ENCODE measurements at regions not wholly inside any gene's neighbourhood (a gene's known extent, or its start where the extent isn't known, plus 50 kb on each side); places are given as distances from the start of the nearest gene placed in this dataset.

- Histone ChIP-seq H3K4me1 (ENCODE audit: control insufficient read depth in 1 of 2, insufficient read depth in 2 of 2, low read length in 2 of 2) (no peaks in the 10 kb centered on the region), H3K27me3 (ENCODE audit: control insufficient read depth in 1 of 2, insufficient read depth in 2 of 2, low read length in 1 of 2) (no peaks in the 10 kb centered on the region), H3K27ac (ENCODE audit: low read depth in 1 of 2, low read length in 2 of 2) (no peak overlapping the region), H3K36me3 (ENCODE audit: control insufficient read depth in 1 of 2, insufficient read depth in 2 of 2, low read length in 1 of 2) (no peaks in the 10 kb centered on the region), H3K4me3 (ENCODE audit: low read length in 2 of 2) (no peak overlapping the region), H3K9me3 (ENCODE audit: control insufficient read depth, low read length) (no peaks in the 10 kb centered on the region)
- 90 to 92% methylated on average over 3 of the region's 3 CpGs for WGBS, 2 donors
- intact Hi-C loops (cut with DNase I) = no loop called here
- DNase-seq = no peak
- no peak for ATAC-seq (ENCODE audit: low FRiP score)
Measured at GRCh38 chr2:217256251-217256650, 396.4 kb upstream of the TNP1 start.

- ATAC-seq (ENCODE audit: low FRiP score) = no peak
Measured at GRCh38 chr2:217254111-217254510, 394.2 kb upstream of the TNP1 start.

GRCh38 chr2:217252181-217252580 lies 392.3 kb upstream of the TNP1 start:
- 94 to 97% methylated on average over 4 of the region's 4 CpGs for WGBS, 2 donors
- intact Hi-C loops (cut with DNase I) = no loop called here

More at GRCh38 chr2:217254111-217254510, 394.2 kb upstream of the TNP1 start:
- 91 to 92% methylated on average over 2 of the region's 2 CpGs for WGBS, 2 donors
- intact Hi-C loops (cut with DNase I) = no loop called here
- no peak overlapping the region for H3K4me3 ChIP-seq (ENCODE audit: low read length in 2 of 2)
- DNase-seq = no peak
- no peak overlapping the region for H3K27ac ChIP-seq (ENCODE audit: low read depth in 1 of 2, low read length in 2 of 2)
- no peaks in the 10 kb centered on the region for H3K27me3 ChIP-seq (ENCODE audit: control insufficient read depth in 1 of 2, insufficient read depth in 2 of 2, low read length in 1 of 2)
- peaks cover 0 to under 1% of the 10 kb centered on the region in 2 donors for H3K4me1 ChIP-seq (ENCODE audit: control insufficient read depth in 1 of 2, insufficient read depth in 2 of 2, low read length in 2 of 2)
- no peaks in the 10 kb centered on the region for H3K9me3 ChIP-seq (ENCODE audit: control insufficient read depth, low read length)
- no peaks in the 10 kb centered on the region for H3K36me3 ChIP-seq (ENCODE audit: control insufficient read depth in 1 of 2, insufficient read depth in 2 of 2, low read length in 1 of 2)

GRCh38 chr2:217250013-217250524 lies 390.2 kb upstream of the TNP1 start:
- no peak for DNase-seq
- no peaks in the 10 kb centered on the region for H3K36me3 ChIP-seq (ENCODE audit: control insufficient read depth in 1 of 2, insufficient read depth in 2 of 2, low read length in 1 of 2)
- ATAC-seq (ENCODE audit: low FRiP score) = no peak
- no peaks in the 10 kb centered on the region for H3K9me3 ChIP-seq (ENCODE audit: control insufficient read depth, low read length)
- intact Hi-C loops (cut with DNase I) = no loop called here
- H3K4me1 ChIP-seq (ENCODE audit: control insufficient read depth in 1 of 2, insufficient read depth in 2 of 2, low read length in 2 of 2) = peaks cover 0 to 3% of the 10 kb centered on the region in 2 donors
- 48 to 61% methylated on average over 4 of the region's 4 CpGs for WGBS, 2 donors
- no peak overlapping the region for H3K4me3 ChIP-seq (ENCODE audit: low read length in 2 of 2)
- no peaks in the 10 kb centered on the region for H3K27me3 ChIP-seq (ENCODE audit: control insufficient read depth in 1 of 2, insufficient read depth in 2 of 2, low read length in 1 of 2)
- no peak overlapping the region for H3K27ac ChIP-seq (ENCODE audit: low read depth in 1 of 2, low read length in 2 of 2)

More at GRCh38 chr2:217252181-217252580, 392.3 kb upstream of the TNP1 start:
- Histone ChIP-seq H3K4me1 (ENCODE audit: control insufficient read depth in 1 of 2, insufficient read depth in 2 of 2, low read length in 2 of 2) (peaks cover 0 to 3% of the 10 kb centered on the region in 2 donors), H3K36me3 (ENCODE audit: control insufficient read depth in 1 of 2, insufficient read depth in 2 of 2, low read length in 1 of 2) (no peaks in the 10 kb centered on the region), H3K9me3 (ENCODE audit: control insufficient read depth, low read length) (no peaks in the 10 kb centered on the region), H3K27ac (ENCODE audit: low read depth in 1 of 2, low read length in 2 of 2) (no peak overlapping the region), H3K27me3 (ENCODE audit: control insufficient read depth in 1 of 2, insufficient read depth in 2 of 2, low read length in 1 of 2) (no peaks in the 10 kb centered on the region), H3K4me3 (ENCODE audit: low read length in 2 of 2) (no peak overlapping the region)
- no peak for DNase-seq
- no peak for ATAC-seq (ENCODE audit: low FRiP score)

GRCh38 chr2:217249121-217250012 lies 389.5 kb upstream of the TNP1 start:
- no peaks in the 10 kb centered on the region for H3K9me3 ChIP-seq (ENCODE audit: control insufficient read depth, low read length)
- no peaks in the 10 kb centered on the region for H3K27me3 ChIP-seq (ENCODE audit: control insufficient read depth in 1 of 2, insufficient read depth in 2 of 2, low read length in 1 of 2)
- ATAC-seq (ENCODE audit: low FRiP score) (no peak), DNase-seq (no peak)
- H3K4me1 ChIP-seq (ENCODE audit: control insufficient read depth in 1 of 2, insufficient read depth in 2 of 2, low read length in 2 of 2) = peaks cover 0 to 3% of the 10 kb centered on the region in 2 donors
- intact Hi-C loops (cut with DNase I) = no loop called here
- H3K27ac ChIP-seq (ENCODE audit: low read depth in 1 of 2, low read length in 2 of 2) = peak overlapping the region in 1 of 2 donors; percentile 54
- no peak overlapping the region for H3K4me3 ChIP-seq (ENCODE audit: low read length in 2 of 2)
- 59 to 68% methylated on average over 8 of the region's 8 CpGs for WGBS, 2 donors
- H3K36me3 ChIP-seq (ENCODE audit: control insufficient read depth in 1 of 2, insufficient read depth in 2 of 2, low read length in 1 of 2) = no peaks in the 10 kb centered on the region

GRCh38 chr2:217248312-217248935 lies 388.6 kb upstream of the TNP1 start:
- H3K27ac ChIP-seq (ENCODE audit: low read depth in 1 of 2, low read length in 2 of 2) = peak overlapping the region in 1 of 2 donors; percentile 31
- no peak overlapping the region for H3K4me3 ChIP-seq (ENCODE audit: low read length in 2 of 2)
- H3K9me3 ChIP-seq (ENCODE audit: control insufficient read depth, low read length) = no peaks in the 10 kb centered on the region
- intact Hi-C loops (cut with DNase I) = no loop called here
- H3K27me3 ChIP-seq (ENCODE audit: control insufficient read depth in 1 of 2, insufficient read depth in 2 of 2, low read length in 1 of 2) = no peaks in the 10 kb centered on the region
- ATAC-seq (ENCODE audit: low FRiP score) (peak; percentile 84), DNase-seq (peak; percentile 79 to 80)
- peaks cover 0 to 3% of the 10 kb centered on the region in 2 donors for H3K4me1 ChIP-seq (ENCODE audit: control insufficient read depth in 1 of 2, insufficient read depth in 2 of 2, low read length in 2 of 2)
- H3K36me3 ChIP-seq (ENCODE audit: control insufficient read depth in 1 of 2, insufficient read depth in 2 of 2, low read length in 1 of 2) = no peaks in the 10 kb centered on the region
- 9 to 10% methylated on average over 9 of the region's 9 CpGs for WGBS, 2 donors

GRCh38 chr2:217247476-217247875 lies 387.6 kb upstream of the TNP1 start:
- Histone ChIP-seq H3K27ac (ENCODE audit: low read depth in 1 of 2, low read length in 2 of 2) (no peak overlapping the region), H3K4me1 (ENCODE audit: control insufficient read depth in 1 of 2, insufficient read depth in 2 of 2, low read length in 2 of 2) (peaks cover 0 to 3% of the 10 kb centered on the region in 2 donors), H3K4me3 (ENCODE audit: low read length in 2 of 2) (no peak overlapping the region), H3K27me3 (ENCODE audit: control insufficient read depth in 1 of 2, insufficient read depth in 2 of 2, low read length in 1 of 2) (no peaks in the 10 kb centered on the region), H3K36me3 (ENCODE audit: control insufficient read depth in 1 of 2, insufficient read depth in 2 of 2, low read length in 1 of 2) (no peaks in the 10 kb centered on the region), H3K9me3 (ENCODE audit: control insufficient read depth, low read length) (no peaks in the 10 kb centered on the region)
- DNase-seq = no peak
- 33 to 50% methylated on average over 8 of the region's 8 CpGs for WGBS, 2 donors
- intact Hi-C loops (cut with DNase I) = no loop called here
- ATAC-seq (ENCODE audit: low FRiP score) = no peak

- Histone ChIP-seq H3K27ac (ENCODE audit: low read depth in 1 of 2, low read length in 2 of 2) (no peak overlapping the region), H3K4me3 (ENCODE audit: low read length in 2 of 2) (no peak overlapping the region), H3K27me3 (ENCODE audit: control insufficient read depth in 1 of 2, insufficient read depth in 2 of 2, low read length in 1 of 2) (no peaks in the 10 kb centered on the region), H3K36me3 (ENCODE audit: control insufficient read depth in 1 of 2, insufficient read depth in 2 of 2, low read length in 1 of 2) (no peaks in the 10 kb centered on the region), H3K4me1 (ENCODE audit: control insufficient read depth in 1 of 2, insufficient read depth in 2 of 2, low read length in 2 of 2) (peaks cover 0 to 3% of the 10 kb centered on the region in 2 donors), H3K9me3 (ENCODE audit: control insufficient read depth, low read length) (no peaks in the 10 kb centered on the region)
- no peak for ATAC-seq (ENCODE audit: low FRiP score)
- intact Hi-C loops (cut with DNase I) = no loop called here
- no peak for DNase-seq
- WGBS, 2 donors = 94 to 95% methylated on average over 6 of the region's 6 CpGs
Measured at GRCh38 chr2:217246108-217246507, 386.2 kb upstream of the TNP1 start.

Measured in aorta (tissue), 5 donors.